Retinal pigment epithelial cell (primary cell): ENCODE measurements at regions not wholly inside any gene's neighbourhood (a gene's known extent, or its start where the extent isn't known, plus 50 kb on each side); places are given as distances from the start of the nearest gene placed in this dataset.

Experiments used
- DNase-seq: peaks from one replicate; pipeline ENCODE4 v3.0.0-alpha.2; 2010; ENCODE audit warnings: low read depth
- H3K4me3 ChIP-seq: 2 replicates; pipeline ENCODE4 v1.5.1; 2011; ENCODE audit warnings: mild to moderate bottlenecking, low read length, control low read depth, moderate library complexity
- CTCF ChIP-seq: conservative IDR thresholded peaks from 2 replicates; pipeline ENCODE4 v1.5.1; 2011; ENCODE audit warnings: low read depth, low read length, control low read depth, inconsistent platforms

DNA sequence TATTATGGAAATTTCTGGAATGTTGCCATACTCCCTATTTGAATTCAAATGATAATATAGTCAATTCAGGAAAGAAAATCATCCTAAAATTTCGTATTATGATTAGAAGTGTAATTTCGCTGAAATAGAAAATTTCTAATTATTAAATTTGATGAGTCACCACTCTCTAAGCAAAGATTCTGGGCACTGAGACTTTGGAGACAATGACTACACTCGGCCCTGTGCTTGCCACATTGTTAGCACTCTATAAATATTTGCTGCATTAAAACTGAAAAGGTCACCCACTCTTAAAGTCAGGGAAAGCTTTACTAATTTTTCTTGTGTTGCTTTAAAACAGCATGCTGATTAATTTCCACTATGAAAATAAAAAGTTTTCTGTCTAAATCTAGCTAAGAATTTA lies 240.3 kb downstream of the TLE4 start:
- no peak for DNase-seq
- H3K4me3 ChIP-seq = no peak overlapping the region
- no peak for TF ChIP-seq CTCF

GRCh38 chr9:79809931-79810330 lies 238.2 kb downstream of the TLE4 start:
- DNase-seq = peak; percentile 32
- H3K4me3 ChIP-seq = no peak overlapping the region
- TF ChIP-seq CTCF = no peak

- TF ChIP-seq CTCF = no peak
- no peak overlapping the region for H3K4me3 ChIP-seq
- no peak for DNase-seq
Measured at GRCh38 chr9:79809316-79809876, 237.6 kb downstream of the TLE4 start.

GRCh38 chr9:79807971-79808370 lies 236.2 kb downstream of the TLE4 start:
- TF ChIP-seq CTCF = no peak
- peak; percentile 33 for DNase-seq
- no peak overlapping the region for H3K4me3 ChIP-seq

- TF ChIP-seq CTCF = no peak
- H3K4me3 ChIP-seq = no peak overlapping the region
- DNase-seq = no peak
Measured at GRCh38 chr9:79806086-79806485, 234.3 kb downstream of the TLE4 start.

- no peak for TF ChIP-seq CTCF
- H3K4me3 ChIP-seq = no peak overlapping the region
- peak; percentile 34 for DNase-seq
Measured at GRCh38 chr9:79801459-79801858, 229.7 kb downstream of the TLE4 start.

GRCh38 chr9:79800578-79800977 lies 228.8 kb downstream of the TLE4 start:
- no peak for TF ChIP-seq CTCF
- no peak overlapping the region for H3K4me3 ChIP-seq
- DNase-seq = peak; percentile 40
